SK-N-SH (cell line): ENCODE measurements at regions not wholly inside any gene's neighbourhood (a gene's known extent, or its start where the extent isn't known, plus 50 kb on each side); places are given as distances from the start of the nearest gene placed in this dataset.

Experiments
- CTCF ChIP-seq: fragments of 200-600 bp; sonication (generic); IDR thresholded peaks from 2 replicates; pipeline ENCODE4 v1.6.1; 2017; ENCODE audit warnings: antibody characterized with exemption, mild to moderate bottlenecking, moderate library complexity
- EP300 ChIP-seq, 2 experiments: IDR thresholded peaks; 2 replicates each; pipeline versions ENCODE4 v1.4.0 to v1.6.1; 2012; ENCODE audit warnings: borderline replicate concordance in 1 of 2, low read depth in 1 of 2, low read length in 1 of 2
- FOSL2 ChIP-seq: IDR thresholded peaks from 2 replicates; pipeline ENCODE4 v1.4.0; 2012; ENCODE audit warnings: low read depth, mild to moderate bottlenecking, moderate library complexity, borderline replicate concordance
- GATA2 ChIP-seq: sonication (generic); formaldehyde crosslinking; IDR thresholded peaks from 2 replicates; pipeline ENCODE4 v1.5.0; 2020; ENCODE audit warnings: mild to moderate bottlenecking, missing genetic modification reagents
- MAX ChIP-seq: IDR thresholded peaks from 2 replicates; pipeline ENCODE4 v1.4.0; 2012; ENCODE audit warnings: low read depth
- MXI1 ChIP-seq: IDR thresholded peaks from 2 replicates; pipeline ENCODE4 v1.6.1; 2012; ENCODE audit warnings: mild to moderate bottlenecking, low read depth, low read length, improper control_type of control experiment
- POLR2AphosphoS5 ChIP-seq: IDR thresholded peaks from 2 replicates; pipeline ENCODE4 v1.6.1; 2012; ENCODE audit warnings: low read depth, low read length
- RAD21 ChIP-seq: IDR thresholded peaks from 2 replicates; pipeline ENCODE4 v1.6.1; 2012; ENCODE audit warnings: mild to moderate bottlenecking, low read length
- REST ChIP-seq: IDR thresholded peaks from 2 replicates; pipeline ENCODE4 v1.6.1; 2012; ENCODE audit warnings: mild to moderate bottlenecking, low read depth, low read length, moderate library complexity
- SMC3 ChIP-seq: IDR thresholded peaks from 2 replicates; pipeline ENCODE4 v1.6.1; 2012; ENCODE audit warnings: low read depth, low read length, improper control_type of control experiment
- TCF12 ChIP-seq: IDR thresholded peaks from 2 replicates; pipeline ENCODE4 v1.4.0; 2012
- TEAD4 ChIP-seq: IDR thresholded peaks from 2 replicates; pipeline ENCODE4 v1.4.0; 2012; ENCODE audit warnings: mild to moderate bottlenecking, borderline replicate concordance; ENCODE audit not compliant: insufficient read depth
- USF1 ChIP-seq: IDR thresholded peaks from 2 replicates; pipeline ENCODE4 v1.4.0; 2012; ENCODE audit warnings: low read depth, borderline replicate concordance
- TF ChIP-seq, protein P1 (sequence below): fragments of 150-350 bp; IDR thresholded peaks from 2 replicates; pipeline ENCODE4 v1.6.1; 2017; ENCODE audit warnings: antibody characterized with exemption, low read length, low read depth, borderline replicate concordance

- TF ChIP-seq CTCF (no peak), MXI1 (no peak), POLR2AphosphoS5 (no peak), RAD21 (no peak), EP300 (IDR thresholded peaks at IDR 0.05; ENCODE audit: borderline replicate concordance in 1 of 2, low read depth in 1 of 2, low read length in 1 of 2) (no peak), TCF12 (no peak), REST (no peak), SMC3 (no peak), GATA2 (no peak), USF1 (no peak), TEAD4 (no peak), MAX (no peak), FOSL2 (no peak)
- TF ChIP-seq, protein P1, sequence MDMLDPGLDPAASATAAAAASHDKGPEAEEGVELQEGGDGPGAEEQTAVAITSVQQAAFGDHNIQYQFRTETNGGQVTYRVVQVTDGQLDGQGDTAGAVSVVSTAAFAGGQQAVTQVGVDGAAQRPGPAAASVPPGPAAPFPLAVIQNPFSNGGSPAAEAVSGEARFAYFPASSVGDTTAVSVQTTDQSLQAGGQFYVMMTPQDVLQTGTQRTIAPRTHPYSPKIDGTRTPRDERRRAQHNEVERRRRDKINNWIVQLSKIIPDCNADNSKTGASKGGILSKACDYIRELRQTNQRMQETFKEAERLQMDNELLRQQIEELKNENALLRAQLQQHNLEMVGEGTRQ, result no peak
Observed at GRCh38 chr22:48494968-48495750, 1332.5 kb downstream of the BRD1 start.
